GM23248 (cell line): ENCODE measurements at regions not wholly inside any gene's neighbourhood (a gene's known extent, or its start where the extent isn't known, plus 50 kb on each side); places are given as distances from the start of the nearest gene placed in this dataset.

ENCODE experiments used
- DNase-seq: peaks from one replicate; pipeline ENCODE4 v3.0.0-alpha.2; 2015
- H2AFZ ChIP-seq: fragments of 200-600 bp; sonication (generic); 2 replicates; pipeline ENCODE4 v1.6.1; 2016; ENCODE audit warnings: antibody characterized with exemption
- H3F3A ChIP-seq: fragments of 200-600 bp; sonication (generic); 2 replicates; pipeline ENCODE4 v1.6.1; 2016; ENCODE audit warnings: mild to moderate bottlenecking, antibody characterized with exemption, mixed run types; ENCODE audit not compliant: insufficient read depth
- H3K27ac ChIP-seq: fragments of 200-600 bp; sonication (generic); 2 replicates; pipeline ENCODE4 v1.5.1; 2016; ENCODE audit warnings: mild to moderate bottlenecking
- H3K27me3 ChIP-seq: fragments of 200-600 bp; sonication (generic); replicated peaks from 2 replicates; pipeline ENCODE4 v1.6.1; 2016; ENCODE audit warnings: mild to moderate bottlenecking; ENCODE audit not compliant: insufficient read depth
- H3K36me3 ChIP-seq: fragments of 200-600 bp; sonication (generic); 2 replicates; pipeline ENCODE4 v1.6.1; 2016; ENCODE audit warnings: low read depth, mild to moderate bottlenecking
- H3K4me1 ChIP-seq: fragments of 200-600 bp; sonication (generic); 2 replicates; pipeline ENCODE4 v1.6.1; 2016; ENCODE audit warnings: mild to moderate bottlenecking; ENCODE audit not compliant: insufficient read depth
- H3K4me2 ChIP-seq: fragments of 200-600 bp; sonication (generic); one replicate; pipeline ENCODE4 v1.6.1; 2016; ENCODE audit warnings: mild to moderate bottlenecking; ENCODE audit not compliant: unreplicated experiment
- H3K4me3 ChIP-seq: fragments of 200-600 bp; sonication (generic); 2 replicates; pipeline ENCODE4 v1.5.1; 2016; ENCODE audit warnings: mild to moderate bottlenecking
- H3K79me2 ChIP-seq: fragments of 200-600 bp; sonication (generic); 2 replicates; pipeline ENCODE4 v1.6.1; 2016; ENCODE audit warnings: mild to moderate bottlenecking; ENCODE audit not compliant: insufficient read depth
- H3K9ac ChIP-seq: fragments of 200-600 bp; sonication (generic); 2 replicates; pipeline ENCODE4 v1.6.1; 2016; ENCODE audit warnings: mild to moderate bottlenecking
- H3K9me2 ChIP-seq: fragments of 200-600 bp; sonication (generic); 2 replicates; pipeline ENCODE4 v1.6.1; 2016; ENCODE audit warnings: mixed run types, mild to moderate bottlenecking, moderate library complexity; ENCODE audit not compliant: insufficient read depth
- H3K9me3 ChIP-seq: fragments of 200-600 bp; sonication (generic); one replicate; pipeline ENCODE4 v1.6.1; 2017; ENCODE audit warnings: low read depth
- H4K20me1 ChIP-seq: fragments of 200-600 bp; sonication (generic); 2 replicates; pipeline ENCODE4 v1.6.0; 2016; ENCODE audit not compliant: insufficient read depth
- EZH2 ChIP-seq: fragments of 200-600 bp; sonication (generic); IDR thresholded peaks from 2 replicates; pipeline ENCODE4 v1.6.1; 2018; ENCODE audit warnings: antibody characterized with exemption, mild to moderate bottlenecking; ENCODE audit not compliant: insufficient read depth, poor library complexity, severe bottlenecking
- EZH2phosphoT487 ChIP-seq: fragments of 200-600 bp; sonication (generic); IDR thresholded peaks from 2 replicates; pipeline ENCODE4 v1.6.1; 2018; ENCODE audit warnings: antibody characterized with exemption, moderate library complexity, mild to moderate bottlenecking, low read depth; ENCODE audit not compliant: insufficient read depth
- WGBS, 2 experiments: methylation state at CpG; one replicate each; pipeline ENCODE4 v1.1.6; 2015 to 2017; ENCODE audit warnings: low lambda C conversion rate in 2 of 2, low coverage in 1 of 2; ENCODE audit errors: missing lambda C conversion rate in 2 of 2; 5-methylcytosine and 5-hydroxymethylcytosine counted together
- in situ Hi-C: fragments of 300-500 bp; cut with MboI; formaldehyde crosslinking; loops from 2 replicates; pipeline ENCODE4 v1.15.0; 2020

DNA sequence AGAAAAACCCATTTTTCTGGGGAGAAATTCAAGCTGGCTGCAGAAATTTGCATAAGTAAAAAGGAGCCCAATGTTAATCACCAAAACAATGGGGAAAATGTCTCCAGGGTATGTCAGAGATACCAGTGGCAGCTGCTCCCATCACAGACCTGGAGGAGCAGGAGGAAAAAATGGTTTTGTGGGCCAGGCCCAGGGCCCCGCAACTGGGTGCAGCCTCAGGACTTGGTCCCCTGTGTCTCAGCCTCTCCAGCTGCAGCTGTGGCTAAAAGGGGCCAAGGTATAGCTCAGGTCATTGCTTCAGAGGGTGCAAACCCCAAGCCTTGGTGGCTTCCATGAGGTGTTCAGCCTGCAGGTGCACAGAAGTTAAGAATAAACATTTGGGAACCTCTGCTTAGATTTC is 536.4 kb upstream of the FRG1 start:
- no peak overlapping the region for H3K9ac ChIP-seq
- no peaks in the 10 kb centered on the region for H3F3A ChIP-seq
- H3K4me1 ChIP-seq, result no peaks in the 10 kb centered on the region
- H3K27me3 ChIP-seq, result no peaks in the 10 kb centered on the region
- no peak overlapping the region for H2AFZ ChIP-seq
- 15 to 16% methylated on average over 1 of the region's 1 CpG for WGBS, 2 experiments
- H4K20me1 ChIP-seq, result no peaks in the 10 kb centered on the region
- H3K36me3 ChIP-seq, result no peaks in the 10 kb centered on the region
- H3K9me3 ChIP-seq, result no peaks in the 10 kb centered on the region
- no peak overlapping the region for H3K27ac ChIP-seq
- no peak overlapping the region for H3K4me3 ChIP-seq
- TF ChIP-seq EZH2 (no peak), EZH2phosphoT487 (no peak)
- no peak for DNase-seq
- no peaks in the 10 kb centered on the region for H3K79me2 ChIP-seq
- no peak overlapping the region for H3K4me2 ChIP-seq
- in situ Hi-C loops, result no loop called here
- no peaks in the 10 kb centered on the region for H3K9me2 ChIP-seq

DNA sequence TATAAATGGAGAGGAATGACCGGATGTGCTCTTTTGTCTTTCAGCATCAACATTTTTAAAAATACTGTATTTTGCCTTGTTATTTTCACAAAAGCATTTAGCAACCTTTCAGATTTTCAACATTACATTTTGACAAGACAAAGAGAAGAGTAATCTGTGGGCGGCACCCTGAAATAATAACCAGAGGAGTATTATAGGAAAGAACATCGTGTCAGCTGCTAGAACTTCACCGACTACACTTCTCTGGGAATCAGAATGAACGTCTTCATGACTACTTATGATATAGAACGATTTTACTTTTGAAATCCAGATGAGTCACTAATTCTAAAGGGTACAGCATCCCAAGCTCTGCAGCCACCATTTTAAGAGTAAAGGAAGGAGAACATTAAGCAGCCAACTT is 531.5 kb upstream of the FRG1 start:
- no peak for TF ChIP-seq EZH2
- TF ChIP-seq EZH2phosphoT487, result no peak
- H3K4me3 ChIP-seq, result no peak overlapping the region
- DNase-seq, result no peak
- no peaks in the 10 kb centered on the region for H3K4me1 ChIP-seq
- no peak overlapping the region for H3K27ac ChIP-seq
- no peaks in the 10 kb centered on the region for H3F3A ChIP-seq
- 27 to 36% methylated on average over 6 of the region's 6 CpGs for WGBS, 2 experiments
- H4K20me1 ChIP-seq, result no peaks in the 10 kb centered on the region; the same call in 1 of the 2 replicates
- in situ Hi-C loops, result no loop called here
- H3K36me3 ChIP-seq, result no peaks in the 10 kb centered on the region
- H3K79me2 ChIP-seq, result no peaks in the 10 kb centered on the region
- no peaks in the 10 kb centered on the region for H3K9me2 ChIP-seq
- H3K27me3 ChIP-seq, result no peaks in the 10 kb centered on the region
- no peak overlapping the region for H3K9ac ChIP-seq
- no peaks in the 10 kb centered on the region for H3K9me3 ChIP-seq
- no peak overlapping the region for H2AFZ ChIP-seq
- no peak overlapping the region for H3K4me2 ChIP-seq

DNA sequence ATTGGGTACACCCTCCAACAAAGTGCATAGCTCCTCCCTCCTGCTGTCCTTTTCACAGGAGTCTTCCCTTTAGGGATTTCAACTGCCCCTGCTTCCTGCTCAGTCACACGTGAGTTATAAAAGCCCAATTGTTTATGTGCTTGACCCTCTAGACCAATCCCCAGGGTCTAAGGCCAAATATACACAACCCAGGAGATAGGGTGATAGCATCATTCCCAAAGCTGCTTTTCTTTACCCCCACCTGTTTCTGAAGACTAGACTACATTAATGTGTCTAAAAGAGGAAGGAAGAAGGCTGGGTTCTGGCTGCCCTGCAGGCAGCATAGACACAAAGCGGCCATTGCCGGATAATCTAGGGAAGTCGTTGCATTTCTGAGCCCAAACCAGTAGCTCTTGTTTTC is 526.7 kb upstream of the FRG1 start:
- no peak for DNase-seq
- 46 to 47% methylated on average over 4 of the region's 4 CpGs for WGBS, 2 experiments
- no peak for TF ChIP-seq EZH2phosphoT487
- TF ChIP-seq EZH2, result no peak
- H3K4me3 ChIP-seq, result no peak overlapping the region
- no peak overlapping the region for H3K27ac ChIP-seq
- in situ Hi-C loops, result no loop called here
- no peak overlapping the region for H2AFZ ChIP-seq
- H3K36me3 ChIP-seq, result no peaks in the 10 kb centered on the region
- no peaks in the 10 kb centered on the region; the same call in 1 of the 2 replicates for H4K20me1 ChIP-seq
- no peaks in the 10 kb centered on the region for H3K79me2 ChIP-seq
- no peaks in the 10 kb centered on the region for H3K27me3 ChIP-seq
- no peaks in the 10 kb centered on the region for H3K9me2 ChIP-seq
- no peaks in the 10 kb centered on the region for H3K9me3 ChIP-seq
- H3K4me1 ChIP-seq, result no peaks in the 10 kb centered on the region
- H3F3A ChIP-seq, result no peaks in the 10 kb centered on the region
- no peak overlapping the region for H3K9ac ChIP-seq
- no peak overlapping the region for H3K4me2 ChIP-seq

DNA sequence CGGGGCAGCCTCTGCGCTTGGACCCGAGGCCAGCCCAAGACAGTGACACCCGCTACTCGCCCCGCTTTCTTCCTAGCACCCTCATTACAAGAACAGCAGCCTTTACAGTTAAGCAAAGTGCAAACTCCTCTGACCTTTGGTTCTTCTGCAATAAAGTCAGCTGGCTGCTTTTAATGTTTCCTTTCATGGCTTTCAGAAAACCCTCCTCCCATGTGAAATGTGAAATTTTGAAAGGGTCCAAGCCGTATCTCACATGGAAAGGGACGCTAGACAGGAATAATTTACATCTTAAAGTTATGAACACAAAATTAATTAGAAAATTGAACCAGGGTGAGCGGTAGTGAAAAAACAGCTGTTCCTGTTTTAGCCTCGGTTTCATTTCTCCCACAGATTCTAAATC is 520.1 kb upstream of the FRG1 start:
- WGBS, 2 experiments, result 3 to 5% methylated on average over 10 of the region's 10 CpGs
- Histone ChIP-seq H3K27me3 (no peaks in the 10 kb centered on the region), H2AFZ (no peak overlapping the region), H3K79me2 (no peaks in the 10 kb centered on the region), H3K9me3 (no peaks in the 10 kb centered on the region), H3K4me2 (no peak overlapping the region), H3K27ac (no peak overlapping the region), H3K9ac (no peak overlapping the region), H3K4me1 (no peaks in the 10 kb centered on the region), H4K20me1 (no peaks in the 10 kb centered on the region), H3K4me3 (no peak overlapping the region), H3F3A (no peaks in the 10 kb centered on the region), H3K36me3 (no peaks in the 10 kb centered on the region), H3K9me2 (no peaks in the 10 kb centered on the region)
- TF ChIP-seq EZH2phosphoT487, result no peak
- TF ChIP-seq EZH2, result no peak
- in situ Hi-C loops, result no loop called here
- DNase-seq, result no peak

DNA sequence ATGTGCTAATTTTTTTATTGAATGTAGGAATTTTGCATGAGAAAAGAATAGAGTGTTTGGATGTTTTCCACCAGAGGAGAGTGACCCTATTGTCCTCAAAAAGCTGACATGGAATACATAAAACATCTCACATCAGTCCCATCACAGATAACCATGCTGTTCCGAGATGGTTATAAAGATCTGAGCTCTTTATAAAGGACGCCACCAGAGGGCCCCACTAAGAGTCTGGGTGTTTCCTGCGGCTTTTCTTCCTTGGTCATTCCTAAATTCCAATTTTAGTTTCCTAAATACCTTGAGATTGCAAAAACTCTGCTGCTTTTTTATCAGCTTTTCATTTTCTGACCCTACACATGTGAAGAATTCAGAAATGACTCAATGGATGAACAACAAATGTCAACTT is 504.5 kb upstream of the FRG1 start:
- Histone ChIP-seq H3K4me2 (no peak overlapping the region), H3K79me2 (no peaks in the 10 kb centered on the region), H4K20me1 (no peaks in the 10 kb centered on the region), H3K9me3 (no peaks in the 10 kb centered on the region), H3K27me3 (no peaks in the 10 kb centered on the region), H3K4me3 (no peak overlapping the region), H2AFZ (no peak overlapping the region), H3K9ac (no peak overlapping the region), H3K27ac (no peak overlapping the region), H3K9me2 (no peaks in the 10 kb centered on the region), H3K4me1 (no peaks in the 10 kb centered on the region), H3F3A (no peaks in the 10 kb centered on the region), H3K36me3 (no peaks in the 10 kb centered on the region)
- TF ChIP-seq EZH2, result no peak
- TF ChIP-seq EZH2phosphoT487, result no peak
- WGBS, 2 experiments, result 11 to 20% methylated on average over 3 of the region's 3 CpGs
- peak; percentile 10 for DNase-seq
- in situ Hi-C loops, result no loop called here
